Liver (tissue), 2 donors: ENCODE measurements at regions not wholly inside any gene's neighbourhood (a gene's known extent, or its start where the extent isn't known, plus 50 kb on each side); places are given as distances from the start of the nearest gene placed in this dataset.

Experiments used
- CTCF ChIP-seq: fragments of 150-350 bp; IDR thresholded peaks from 2 replicates; pipeline ENCODE4 v1.5.1; 2017; ENCODE audit warnings: improper control_type of control experiment, low read depth, low read length; ENCODE audit not compliant: missing input control
- REST ChIP-seq: IDR thresholded peaks from 2 replicates; pipeline ENCODE4 v1.6.1; 2016; ENCODE audit warnings: antibody characterized with exemption, mild to moderate bottlenecking
- YY1 ChIP-seq: IDR thresholded peaks from 2 replicates; pipeline ENCODE4 v1.6.1; 2016; ENCODE audit warnings: antibody characterized with exemption, mild to moderate bottlenecking
- donor health status: healthy.

- TF ChIP-seq REST (no peak), CTCF (no peak), YY1 (no peak)
Measured at GRCh38 chr4:101649790-101650515, 140.6 kb upstream of the BANK1 start.
